ENCODE measurements at regions not wholly inside any gene's neighbourhood (a gene's known extent, or its start where the extent isn't known, plus 50 kb on each side); places are given as distances from the start of the nearest gene placed in this dataset.

- TF ChIP-seq EP300 (IDR thresholded peaks at IDR 0.05) = no peak
- TF ChIP-seq, protein P1, sequence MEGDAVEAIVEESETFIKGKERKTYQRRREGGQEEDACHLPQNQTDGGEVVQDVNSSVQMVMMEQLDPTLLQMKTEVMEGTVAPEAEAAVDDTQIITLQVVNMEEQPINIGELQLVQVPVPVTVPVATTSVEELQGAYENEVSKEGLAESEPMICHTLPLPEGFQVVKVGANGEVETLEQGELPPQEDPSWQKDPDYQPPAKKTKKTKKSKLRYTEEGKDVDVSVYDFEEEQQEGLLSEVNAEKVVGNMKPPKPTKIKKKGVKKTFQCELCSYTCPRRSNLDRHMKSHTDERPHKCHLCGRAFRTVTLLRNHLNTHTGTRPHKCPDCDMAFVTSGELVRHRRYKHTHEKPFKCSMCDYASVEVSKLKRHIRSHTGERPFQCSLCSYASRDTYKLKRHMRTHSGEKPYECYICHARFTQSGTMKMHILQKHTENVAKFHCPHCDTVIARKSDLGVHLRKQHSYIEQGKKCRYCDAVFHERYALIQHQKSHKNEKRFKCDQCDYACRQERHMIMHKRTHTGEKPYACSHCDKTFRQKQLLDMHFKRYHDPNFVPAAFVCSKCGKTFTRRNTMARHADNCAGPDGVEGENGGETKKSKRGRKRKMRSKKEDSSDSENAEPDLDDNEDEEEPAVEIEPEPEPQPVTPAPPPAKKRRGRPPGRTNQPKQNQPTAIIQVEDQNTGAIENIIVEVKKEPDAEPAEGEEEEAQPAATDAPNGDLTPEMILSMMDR (IDR thresholded peaks at IDR 0.05) = no peak
- no peak for TF ChIP-seq POLR2A (IDR thresholded peaks at IDR 0.05)
- TF ChIP-seq POLR2AphosphoS5 (IDR thresholded peaks at IDR 0.05) = no peak
These were observed 273.6 kb downstream of the CCDC74A start for GRCh38 chr2:131801210-131801744.
